NOMO-1 treated with DMSO at 0.1 percent for 48 hours (cell line): ENCODE measurements at regions not wholly inside any gene's neighbourhood (a gene's known extent, or its start where the extent isn't known, plus 50 kb on each side); places are given as distances from the start of the nearest gene placed in this dataset.
"Not testable (repeated sequence)": the region's sequence is repeated elsewhere in the genome, so short reads cannot be mapped to it uniquely, and the experiment has no call there.

ENCODE experiments used
- DNase-seq: peaks from one replicate; lab custom pipeline; 2025; ENCODE audit not compliant: unreplicated experiment; lab: John Stamatoyannopoulos, UW

DNA sequence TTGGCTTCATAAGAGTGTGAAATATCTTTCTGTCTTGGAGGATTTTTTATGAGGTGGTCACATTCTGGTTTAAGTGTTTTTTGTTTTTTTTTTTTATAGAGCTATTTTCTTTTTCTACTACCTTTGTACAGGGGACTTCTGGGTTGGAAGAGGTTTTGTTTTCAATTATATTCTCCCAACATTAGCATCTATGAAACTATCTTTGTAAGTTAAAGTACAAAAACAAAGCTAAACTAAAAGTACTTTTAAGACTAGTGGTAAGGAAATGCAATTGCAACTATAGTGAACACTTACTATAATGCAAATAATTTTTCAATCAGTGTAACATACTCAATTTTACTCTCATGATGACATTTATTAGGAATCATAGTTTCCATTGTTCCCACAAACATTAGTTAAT is 688.2 kb downstream of the SI start:
- DNase-seq, result peak; percentile 10

- no peak for DNase-seq
Observed at GRCh38 chr3:164387236-164387635, 691.1 kb downstream of the SI start.

DNA sequence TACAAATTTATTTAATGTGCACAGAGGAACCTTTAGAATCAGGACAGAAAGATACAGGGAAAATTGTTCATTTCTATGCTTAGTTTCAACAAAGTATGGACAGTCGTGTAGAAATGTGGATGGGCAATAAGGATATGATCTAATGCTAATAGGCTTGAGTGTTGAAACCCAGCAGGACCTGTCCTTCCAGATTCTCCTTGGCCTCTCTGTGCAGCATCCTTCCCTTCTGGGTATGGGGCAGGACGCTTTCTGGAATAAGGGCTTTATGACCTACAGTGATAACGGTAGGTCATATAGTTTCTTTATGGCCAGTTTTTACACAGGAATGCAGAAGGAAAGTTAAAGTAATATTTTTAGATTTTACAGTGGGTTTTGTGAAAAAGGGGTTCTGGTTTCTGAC is 698.1 kb downstream of the SI start:
- DNase-seq, result no peak

- no peak for DNase-seq
Observed at GRCh38 chr3:164377466-164377865, 700.8 kb downstream of the SI start.

DNA sequence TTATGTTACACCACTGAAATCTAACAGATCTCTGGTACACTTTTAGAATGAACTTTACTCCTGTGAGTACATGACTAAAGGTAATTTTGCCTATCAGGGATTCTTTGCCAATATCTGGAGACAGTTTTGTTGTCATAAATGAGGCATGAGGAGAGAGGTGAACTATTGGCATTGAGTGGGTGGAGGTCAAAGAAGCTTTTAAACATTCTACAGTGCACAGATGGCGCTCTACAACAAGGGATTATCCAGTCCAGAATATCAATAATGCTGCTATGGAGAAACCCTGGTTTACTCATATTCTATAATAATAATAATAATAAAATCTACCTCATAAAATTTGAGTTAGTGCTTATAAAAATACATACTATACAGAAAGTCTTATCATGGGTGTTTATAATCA is 702.3 kb downstream of the SI start:
- no peak for DNase-seq

DNA sequence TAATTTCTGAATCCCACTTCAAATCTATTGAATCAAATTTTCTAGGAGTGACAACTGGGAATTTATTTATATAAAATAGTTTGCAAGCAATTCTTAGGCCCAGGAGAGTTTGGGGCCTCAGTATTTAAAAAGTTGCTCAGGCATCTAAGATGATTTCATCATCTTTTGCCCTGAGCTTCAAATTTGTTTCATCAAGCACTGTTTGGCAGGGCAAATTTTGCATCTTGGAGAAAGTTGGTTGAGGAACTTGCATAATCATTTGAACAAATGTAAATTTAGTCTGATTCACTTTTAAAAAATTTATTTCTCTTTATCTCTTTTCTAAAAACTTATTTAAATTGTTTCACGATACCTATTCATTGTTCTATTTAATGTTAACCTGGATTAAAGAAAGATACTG is 702.8 kb downstream of the SI start:
- no peak for DNase-seq

DNA sequence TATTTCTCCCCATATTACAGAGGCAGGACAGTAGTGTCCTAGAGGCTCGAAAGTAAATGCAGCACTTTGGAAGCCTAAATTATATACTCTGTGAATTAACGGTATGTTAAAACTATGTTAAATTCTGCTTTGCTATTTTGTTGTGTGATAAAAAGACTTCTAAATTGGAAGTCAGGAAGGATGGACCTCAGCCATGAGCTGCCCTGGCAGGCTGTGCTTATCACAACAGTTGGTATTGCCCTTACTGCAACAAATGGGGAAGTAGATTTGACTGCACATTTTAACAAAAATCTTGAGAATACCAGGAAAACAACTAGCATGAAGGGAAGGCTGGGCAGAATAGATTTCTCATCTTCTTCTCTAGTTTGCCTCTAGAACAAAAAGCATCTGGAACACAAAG is 706.6 kb downstream of the SI start:
- no peak for DNase-seq

- DNase-seq, result no peak
Observed at GRCh38 chr3:164370970-164371369, 707.3 kb downstream of the SI start.

GRCh38 chr3:164365242-164365641 is 713.1 kb downstream of the SI start:
- no peak for DNase-seq

- no peak for DNase-seq
Observed at GRCh38 chr3:164364111-164364510, 714.2 kb downstream of the SI start.

- no peak for DNase-seq
Observed at GRCh38 chr3:164360738-164361406, 717.4 kb downstream of the SI start.

- no peak for DNase-seq
Observed at GRCh38 chr3:164360078-164360578, 718.2 kb downstream of the SI start.

DNA sequence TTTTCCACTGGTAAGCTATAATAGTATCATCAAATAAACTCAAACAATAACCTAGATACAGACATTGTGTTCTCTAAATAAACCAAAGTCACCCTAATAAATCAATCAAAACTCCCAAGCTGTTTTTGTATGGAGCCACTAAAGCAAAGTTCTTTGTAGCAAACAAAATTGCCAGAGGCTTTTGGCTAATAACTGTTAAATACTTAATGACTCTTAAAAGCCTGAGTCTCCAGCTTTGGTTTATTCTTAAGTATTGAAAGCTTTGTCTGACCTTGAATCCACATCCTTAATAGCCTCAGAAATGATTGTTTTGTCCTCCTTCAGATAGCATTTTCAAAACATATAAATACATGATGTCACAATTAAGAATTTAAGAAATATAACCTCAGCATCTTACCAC is 725.3 kb downstream of the SI start:
- DNase-seq, result no peak

GRCh38 chr3:164351131-164351530 is 727.2 kb downstream of the SI start:
- DNase-seq, result no peak

DNA sequence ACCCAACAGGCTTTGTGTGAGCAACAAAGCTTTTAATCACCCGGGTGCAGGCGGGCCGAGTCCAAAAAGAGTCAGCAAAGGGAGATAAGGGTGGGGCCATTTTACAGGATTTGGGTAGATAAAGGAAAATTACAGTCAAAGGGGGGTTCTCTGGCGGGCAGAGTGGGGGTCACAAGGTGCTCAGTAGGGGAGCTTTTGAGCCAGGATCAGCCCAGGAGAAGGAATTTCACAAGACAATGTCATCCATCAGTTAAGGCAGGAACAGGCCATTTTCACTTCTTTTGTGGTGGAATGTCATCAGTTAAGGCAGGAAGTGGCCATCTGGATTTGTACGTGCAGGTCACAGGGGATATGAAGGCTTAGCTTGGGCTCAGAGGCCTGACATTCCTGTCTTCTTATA is 736.1 kb downstream of the SI start:
- DNase-seq, result not testable (repeated sequence)

DNA sequence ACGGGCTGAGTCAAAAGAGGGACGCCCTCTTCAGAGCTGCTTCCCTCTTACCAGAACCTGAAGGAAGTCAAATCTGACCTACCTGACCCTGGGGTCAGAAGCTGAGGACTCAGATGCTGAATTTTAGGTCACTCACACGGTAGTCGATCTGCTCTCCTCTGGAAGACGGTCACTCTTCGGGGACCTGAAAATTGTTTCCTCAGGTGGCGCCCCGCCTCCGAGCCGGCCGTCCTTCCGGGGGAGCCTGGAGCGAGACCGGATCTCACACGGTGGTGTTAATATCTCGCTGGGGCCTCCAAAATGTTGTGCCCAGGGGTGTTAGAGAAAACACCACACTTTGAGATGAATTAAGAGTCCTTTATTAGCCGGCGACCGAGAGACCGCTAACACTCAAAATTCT is 737.2 kb downstream of the SI start:
- no peak for DNase-seq

- DNase-seq, result no peak
Observed at GRCh38 chr3:164340273-164340672, 738.0 kb downstream of the SI start.

- no peak for DNase-seq
Observed at GRCh38 chr3:164332831-164333802, 745.2 kb downstream of the SI start.

DNA sequence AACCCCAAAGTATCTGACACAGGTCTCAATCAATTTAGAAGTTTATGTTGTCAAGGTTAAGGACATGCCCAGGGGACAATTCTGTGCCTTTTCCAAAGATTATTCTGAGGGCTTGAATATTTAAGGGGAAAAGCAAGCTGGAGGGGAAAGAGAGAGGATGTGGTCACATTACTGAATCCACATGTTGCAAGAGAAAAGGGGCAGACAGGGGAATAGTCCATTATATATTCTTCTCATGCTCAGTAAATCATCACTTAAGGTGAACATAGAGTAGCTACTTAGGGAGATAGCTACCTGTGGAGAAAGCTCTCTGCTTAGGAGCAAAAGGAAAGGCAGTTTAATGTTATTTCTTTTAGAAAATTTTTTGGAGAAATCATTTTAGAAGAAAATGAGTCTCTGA is 751.6 kb downstream of the SI start:
- no peak for DNase-seq

- DNase-seq, result no peak
Observed at GRCh38 chr3:164320962-164321361, 757.3 kb downstream of the SI start.

DNA sequence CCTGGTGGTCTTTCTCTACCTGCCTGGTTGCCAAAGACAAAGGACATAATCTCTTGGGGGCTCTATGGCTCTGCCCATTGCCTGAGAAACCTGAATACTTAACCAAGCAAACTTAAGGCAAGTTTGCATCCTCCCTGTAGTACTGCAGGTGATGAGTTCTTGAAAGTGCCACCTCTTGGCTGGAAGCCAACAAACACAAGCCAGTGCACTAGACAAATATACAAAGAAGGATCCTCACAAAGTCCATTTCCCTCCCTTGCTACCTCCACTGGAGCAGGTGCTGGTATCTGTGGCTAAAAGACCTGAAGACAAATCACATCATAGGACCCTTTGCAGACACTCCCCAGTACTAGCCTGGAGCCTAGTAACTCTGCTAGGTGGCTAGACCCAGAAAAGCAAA is 772.3 kb downstream of the SI start:
- no peak for DNase-seq

- DNase-seq, result no peak
Observed at GRCh38 chr3:164303894-164304293, 774.4 kb downstream of the SI start.
